Endothelial cell of hepatic sinusoid (primary cell): ENCODE measurements at regions not wholly inside any gene's neighbourhood (a gene's known extent, or its start where the extent isn't known, plus 50 kb on each side); places are given as distances from the start of the nearest gene placed in this dataset.
"Not testable (repeated sequence)": the region's sequence is repeated elsewhere in the genome, so short reads cannot be mapped to it uniquely, and the experiment has no call there.

Source experiments
- in situ Hi-C: cut with HindIII; loops from 2 replicates; pipeline ENCODE4 v1.10.0; 2017; ENCODE audit warnings: low sequenced_read_pairs

- in situ Hi-C loops: no loop called here
Observed at GRCh38 chr17:73910206-73910605, 266.0 kb upstream of the SDK2 start.

- in situ Hi-C loops: no loop called here
Observed at GRCh38 chr17:73910821-73911515, 266.7 kb upstream of the SDK2 start.

GRCh38 chr17:73911726-73912372 is 267.6 kb upstream of the SDK2 start:
- in situ Hi-C loops: no loop called here

GRCh38 chr17:73912373-73912746 is 268.1 kb upstream of the SDK2 start:
- in situ Hi-C loops: no loop called here

GRCh38 chr17:73914536-73915274 is 270.5 kb upstream of the SDK2 start:
- in situ Hi-C loops: no loop called here

GRCh38 chr17:73919033-73919432 is 274.8 kb upstream of the SDK2 start:
- in situ Hi-C loops: not testable (repeated sequence)

GRCh38 chr17:73921306-73921705 is 277.1 kb upstream of the SDK2 start:
- in situ Hi-C loops: no loop called here

DNA sequence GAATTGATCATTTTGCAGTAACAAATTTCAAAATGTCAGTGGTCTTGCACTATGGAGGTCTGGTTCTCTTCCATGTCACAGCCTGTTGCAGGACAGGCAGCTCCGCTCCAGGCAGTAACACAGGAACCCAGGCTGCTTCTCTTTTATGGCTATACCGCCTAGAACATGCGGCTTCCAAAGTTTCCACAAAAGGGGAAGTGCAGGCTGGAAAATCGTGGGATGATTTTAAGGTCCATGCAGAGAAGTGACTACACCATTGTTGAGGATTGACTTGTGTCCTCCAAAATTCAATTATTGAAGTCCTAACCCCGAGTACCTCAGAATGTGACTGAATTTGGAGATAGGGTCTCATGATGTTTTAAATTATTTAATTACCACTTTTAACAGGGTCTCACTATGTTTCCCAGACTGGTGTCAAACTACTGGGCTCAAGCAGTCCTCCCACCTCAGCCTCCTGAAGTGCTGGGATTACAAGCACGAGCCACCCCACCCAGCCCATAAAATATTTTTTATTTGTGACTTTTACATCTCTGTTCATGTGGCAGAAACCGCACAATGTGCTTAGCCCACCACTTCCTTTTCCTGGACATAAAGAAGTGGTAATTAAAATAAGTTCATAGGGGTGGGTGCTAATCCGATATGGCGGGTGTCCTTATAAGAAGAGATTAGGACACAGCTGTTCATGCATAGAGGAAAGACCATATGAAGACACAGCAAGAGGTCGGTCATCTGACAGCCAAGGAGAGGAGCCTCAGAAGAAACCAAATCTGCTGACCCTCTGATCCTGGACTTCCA is 279.2 kb upstream of the RPL38 start:
- in situ Hi-C loops: no loop called here

- in situ Hi-C loops: no loop called here
Observed at GRCh38 chr17:73924909-73925186, 278.6 kb upstream of the RPL38 start.

GRCh38 chr17:73929860-73930430 is 273.5 kb upstream of the RPL38 start:
- in situ Hi-C loops: no loop called here

DNA sequence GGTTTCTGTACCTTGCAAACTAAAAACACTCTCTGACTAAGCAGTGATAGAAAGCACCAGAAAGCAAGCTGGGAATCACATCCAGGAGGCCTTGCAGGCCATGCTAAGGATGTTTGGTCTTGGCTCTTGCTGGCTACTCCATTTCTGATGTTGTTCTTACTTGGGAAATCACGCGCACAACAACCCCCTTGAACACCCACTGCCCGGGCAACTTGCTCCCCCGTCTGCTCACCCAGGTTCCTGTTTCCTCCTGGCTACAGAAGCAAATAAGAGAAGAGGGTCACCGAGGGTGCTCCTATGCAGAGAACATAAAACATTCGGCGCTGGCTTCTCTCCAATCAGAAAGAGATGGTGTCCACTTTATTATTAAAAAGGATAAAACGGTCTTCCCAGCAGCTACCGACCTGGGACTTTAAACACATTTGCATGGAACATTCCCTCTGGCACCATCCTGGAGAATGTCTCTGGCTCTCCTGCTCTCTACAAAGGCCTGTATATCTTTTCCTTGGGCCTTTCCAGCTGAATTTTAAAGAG is 271.2 kb upstream of the RPL38 start:
- in situ Hi-C loops: no loop called here

DNA sequence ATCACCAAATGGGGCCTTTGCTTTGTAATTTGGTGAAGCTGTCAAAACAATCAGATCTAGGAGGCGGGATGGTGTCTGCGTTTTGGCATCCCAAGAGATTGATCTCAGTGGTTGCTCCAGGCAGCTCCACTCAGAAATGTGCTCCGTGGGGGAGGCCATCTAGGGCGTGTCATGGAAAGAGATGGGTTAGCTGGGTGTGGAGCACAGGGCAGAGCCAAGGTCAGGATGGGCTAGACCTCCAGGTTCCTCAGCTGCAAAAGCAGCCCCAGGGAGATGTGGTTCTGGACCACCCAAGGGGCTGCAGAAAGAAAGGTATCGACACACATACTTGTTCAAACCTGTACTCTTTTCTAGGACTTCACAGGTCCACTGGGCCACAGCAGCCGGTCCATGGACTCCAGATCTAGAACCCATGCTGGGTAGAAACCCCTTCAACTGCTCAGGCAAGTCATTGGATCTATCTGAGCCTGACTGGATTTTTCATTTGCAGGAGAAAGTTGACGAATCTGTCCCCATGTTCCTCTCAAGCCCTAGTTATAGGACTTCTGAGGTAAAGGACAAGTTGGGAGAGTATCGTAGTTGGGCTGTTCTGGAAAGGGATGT is 270.2 kb upstream of the RPL38 start:
- in situ Hi-C loops: no loop called here

- in situ Hi-C loops: no loop called here
Observed at GRCh38 chr17:73933871-73934270, 269.6 kb upstream of the RPL38 start.

DNA sequence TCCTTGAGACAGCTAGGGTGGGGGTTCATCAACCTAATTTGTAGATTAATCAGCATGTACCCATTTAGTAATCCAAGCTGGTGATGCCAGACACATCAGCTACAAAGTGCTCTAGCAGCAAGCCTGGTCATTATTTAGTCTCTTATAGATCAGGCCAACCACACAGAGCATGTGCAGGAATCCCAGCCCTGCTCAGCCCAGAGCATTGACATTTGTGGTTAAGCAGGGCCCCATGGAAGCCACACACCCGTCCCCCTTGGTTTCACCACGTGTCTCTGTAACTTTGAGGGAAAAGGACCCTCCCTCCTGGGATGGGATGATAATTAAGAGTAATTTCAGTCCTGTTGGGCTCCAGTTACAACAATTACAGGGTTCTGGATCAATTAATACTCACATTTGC is 268.8 kb upstream of the RPL38 start:
- in situ Hi-C loops: loop anchor here (5.0 kb wide), 1 partner anchor 88 kb away; no protein-coding TSS in a partner anchor

DNA sequence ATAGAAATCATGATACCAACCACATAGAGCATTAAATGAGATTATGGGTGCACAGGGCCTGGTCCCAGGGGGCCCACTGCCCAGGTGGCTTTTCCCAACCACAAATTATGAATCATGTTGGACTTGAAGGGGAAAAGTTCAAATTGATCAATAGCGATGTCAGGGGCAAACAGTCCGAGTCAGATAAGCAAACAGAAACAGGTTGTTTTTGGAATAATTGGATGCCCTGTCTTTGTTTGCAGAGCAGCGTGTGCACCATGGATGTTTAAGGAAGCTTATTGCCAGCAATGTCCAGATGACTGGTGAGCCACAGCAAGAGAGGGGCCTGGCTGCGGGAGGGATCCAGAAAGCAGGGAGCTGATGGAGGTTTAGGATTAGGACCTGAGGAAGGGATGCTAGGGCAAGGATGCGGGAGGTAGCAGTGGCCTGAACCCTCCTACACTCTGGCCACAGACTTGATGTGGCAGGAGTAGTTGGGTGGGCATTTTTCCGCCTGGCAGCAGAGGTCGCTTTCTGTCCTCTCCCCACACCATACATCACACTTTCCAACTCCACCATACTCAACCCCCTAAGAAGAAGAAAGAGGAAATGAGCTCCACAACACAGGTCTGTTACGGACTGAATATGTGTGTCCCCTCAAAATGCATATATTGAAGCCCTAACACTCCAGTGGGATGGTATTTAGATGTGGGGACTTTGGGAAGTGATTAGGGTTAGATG is 266.4 kb upstream of the RPL38 start:
- in situ Hi-C loops: loop anchor here (5.0 kb wide), 1 partner anchor 85 kb away; no protein-coding TSS in a partner anchor

- in situ Hi-C loops: loop anchor here (5.0 kb wide), 1 partner anchor 84 kb away; no protein-coding TSS in a partner anchor
Observed at GRCh38 chr17:73938706-73939105, 264.8 kb upstream of the RPL38 start.

DNA sequence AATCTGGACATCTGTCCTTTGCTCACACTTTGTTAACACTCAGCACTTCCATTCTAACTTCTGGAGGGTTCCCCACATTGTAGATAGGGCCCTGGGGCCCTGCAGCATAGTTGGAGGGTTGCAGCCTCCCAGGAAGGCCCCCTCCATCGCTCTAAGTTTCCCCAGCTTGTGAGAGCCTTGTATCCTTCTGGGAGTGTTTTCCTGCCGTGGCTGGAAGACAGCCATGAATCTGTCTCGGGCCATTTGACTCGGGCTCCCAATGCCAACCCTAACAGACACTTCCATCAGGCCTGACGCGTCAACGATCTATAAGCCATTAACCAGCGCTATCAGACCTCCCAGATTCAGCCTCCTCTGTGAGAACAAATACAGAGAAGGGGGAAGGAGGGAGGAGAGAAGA is 263.7 kb upstream of the RPL38 start:
- in situ Hi-C loops: loop anchor here (5.0 kb wide), 1 partner anchor 82 kb away; no protein-coding TSS in a partner anchor

GRCh38 chr17:73940511-73940910 is 263.0 kb upstream of the RPL38 start:
- in situ Hi-C loops: no loop called here

- in situ Hi-C loops: no loop called here
Observed at GRCh38 chr17:73941919-73942530, 261.5 kb upstream of the RPL38 start.
